ENCODE measurements at regions not wholly inside any gene's neighbourhood (a gene's known extent, or its start where the extent isn't known, plus 50 kb on each side); places are given as distances from the start of the nearest gene placed in this dataset.
"Not testable (repeated sequence)": the region's sequence is repeated elsewhere in the genome, so short reads cannot be mapped to it uniquely, and the experiment has no call there.

DNA sequence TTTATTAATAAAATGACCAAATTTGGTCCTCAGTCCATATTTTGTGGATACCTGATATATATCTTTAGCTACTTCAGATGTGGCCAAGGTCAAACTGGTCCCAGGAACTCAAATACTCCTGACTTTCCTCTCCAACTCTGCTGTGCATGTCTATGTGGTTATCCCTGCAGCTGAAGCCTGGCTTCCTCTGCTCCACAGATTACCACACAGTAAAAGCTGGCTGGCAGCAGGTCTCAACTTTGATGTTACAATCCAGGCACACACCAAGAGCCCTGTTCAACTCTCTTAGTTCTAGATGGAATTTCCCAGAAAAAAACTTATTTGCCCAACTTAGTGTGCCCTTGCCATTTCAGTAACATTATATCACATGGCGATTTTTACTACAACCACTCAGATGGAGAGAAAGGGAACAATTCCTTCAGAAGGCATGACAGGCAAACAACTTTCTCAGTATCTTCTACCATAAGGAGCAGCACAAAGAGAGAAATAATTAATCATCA, 479.5 kb downstream of the PLPP3 start:
- TF ChIP-seq ZFX (IDR thresholded peaks at IDR 0.05; ENCODE audit: borderline replicate concordance) = no peak
- TF ChIP-seq, protein P1, sequence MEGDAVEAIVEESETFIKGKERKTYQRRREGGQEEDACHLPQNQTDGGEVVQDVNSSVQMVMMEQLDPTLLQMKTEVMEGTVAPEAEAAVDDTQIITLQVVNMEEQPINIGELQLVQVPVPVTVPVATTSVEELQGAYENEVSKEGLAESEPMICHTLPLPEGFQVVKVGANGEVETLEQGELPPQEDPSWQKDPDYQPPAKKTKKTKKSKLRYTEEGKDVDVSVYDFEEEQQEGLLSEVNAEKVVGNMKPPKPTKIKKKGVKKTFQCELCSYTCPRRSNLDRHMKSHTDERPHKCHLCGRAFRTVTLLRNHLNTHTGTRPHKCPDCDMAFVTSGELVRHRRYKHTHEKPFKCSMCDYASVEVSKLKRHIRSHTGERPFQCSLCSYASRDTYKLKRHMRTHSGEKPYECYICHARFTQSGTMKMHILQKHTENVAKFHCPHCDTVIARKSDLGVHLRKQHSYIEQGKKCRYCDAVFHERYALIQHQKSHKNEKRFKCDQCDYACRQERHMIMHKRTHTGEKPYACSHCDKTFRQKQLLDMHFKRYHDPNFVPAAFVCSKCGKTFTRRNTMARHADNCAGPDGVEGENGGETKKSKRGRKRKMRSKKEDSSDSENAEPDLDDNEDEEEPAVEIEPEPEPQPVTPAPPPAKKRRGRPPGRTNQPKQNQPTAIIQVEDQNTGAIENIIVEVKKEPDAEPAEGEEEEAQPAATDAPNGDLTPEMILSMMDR (IDR thresholded peaks at IDR 0.05) = no peak
- no peak overlapping the region for H3K27ac ChIP-seq

DNA sequence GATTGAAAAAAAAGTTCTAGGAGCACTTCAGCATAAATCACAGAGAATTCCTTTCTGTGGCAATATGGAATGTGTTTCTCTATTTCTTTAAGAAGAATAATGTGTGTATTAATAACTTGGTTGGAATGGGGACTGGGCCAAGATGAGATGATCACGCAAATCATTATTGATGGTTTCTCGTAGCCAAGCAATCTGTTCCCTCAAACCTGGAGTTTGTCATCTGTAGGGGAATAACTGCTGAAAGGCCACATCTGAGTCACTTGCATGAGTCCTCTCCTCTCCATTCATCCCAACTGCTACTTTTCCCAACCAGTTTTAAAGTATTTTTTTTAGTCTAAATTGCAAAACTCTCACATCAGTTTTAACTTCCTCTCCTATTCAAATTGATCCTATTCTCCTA, 480.4 kb downstream of the PLPP3 start:
- H3K27ac ChIP-seq = no peak overlapping the region

DNA sequence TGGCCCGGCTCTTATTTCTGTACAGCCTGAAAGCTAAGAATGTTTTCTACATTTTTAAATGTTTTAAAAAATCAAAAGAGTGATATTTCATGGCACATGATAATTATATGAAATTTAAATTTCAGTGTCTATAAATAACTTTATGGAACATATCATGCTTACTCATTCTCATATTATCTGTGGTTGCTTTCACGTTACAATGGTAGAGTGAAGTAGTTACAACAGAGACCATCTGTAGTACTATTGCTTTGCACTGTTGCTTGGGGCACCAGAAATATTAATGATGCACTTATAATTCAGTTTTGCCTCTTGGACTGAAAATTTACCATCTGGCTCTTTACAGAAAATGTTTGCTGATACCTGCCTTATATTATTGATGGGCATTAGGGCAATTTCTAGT, 481.6 kb downstream of the PLPP3 start:
- H3K27ac ChIP-seq = no peak overlapping the region
- TF ChIP-seq, protein P1 (IDR thresholded peaks at IDR 0.05) = no peak
- no peak for TF ChIP-seq ZFX (IDR thresholded peaks at IDR 0.05; ENCODE audit: borderline replicate concordance)

More for the DNA sequence above, 480.4 kb downstream of the PLPP3 start:
- TF ChIP-seq, protein P1 (IDR thresholded peaks at IDR 0.05) = no peak
- TF ChIP-seq ZFX (IDR thresholded peaks at IDR 0.05; ENCODE audit: borderline replicate concordance) = no peak

DNA sequence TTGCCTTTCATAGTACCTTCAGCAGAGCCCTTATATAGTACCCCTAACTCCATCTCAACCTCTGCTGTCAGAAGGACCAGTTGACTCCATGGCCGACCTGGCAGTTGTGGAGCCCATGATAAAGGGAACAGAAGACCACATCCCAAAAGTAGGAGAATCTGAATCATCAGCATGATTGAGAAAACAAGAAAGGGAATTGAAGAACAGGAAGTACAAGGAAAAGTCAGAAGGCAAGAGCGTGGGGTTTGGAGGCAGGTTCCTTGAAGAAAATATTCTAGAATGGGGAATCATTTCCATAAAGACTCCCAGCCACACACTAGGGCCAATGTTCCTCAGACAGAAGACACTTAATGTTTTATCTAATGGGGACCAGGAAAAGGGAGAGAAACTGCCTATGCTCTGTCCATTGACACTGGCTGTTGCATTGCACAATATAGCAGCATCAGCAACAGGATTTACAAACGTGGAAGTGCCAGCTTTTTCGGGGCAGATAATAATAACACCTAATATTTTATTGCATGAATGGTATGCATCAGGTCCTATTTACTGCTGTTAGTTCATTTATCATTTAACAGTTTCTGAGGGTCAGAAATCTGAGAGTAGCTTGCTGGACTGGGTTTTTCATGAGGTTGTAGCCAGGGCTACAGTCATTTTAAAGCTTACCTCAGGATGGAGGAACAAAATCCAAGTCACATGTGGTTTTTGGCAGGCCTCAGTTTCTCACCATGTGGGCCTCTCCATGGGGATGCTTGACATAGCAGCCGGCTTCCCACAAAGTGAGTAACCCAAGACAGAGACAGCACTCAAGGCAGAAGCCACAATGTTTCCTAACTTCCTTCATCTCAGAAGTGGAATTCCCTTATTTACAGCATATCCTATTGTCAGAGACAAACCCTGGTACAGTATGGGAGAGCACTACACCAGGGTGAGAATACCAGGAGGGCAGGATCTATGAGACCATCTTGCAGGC, 483.4 kb downstream of the PLPP3 start:
- H3K27ac ChIP-seq = no peak overlapping the region
- TF ChIP-seq, protein P1 (IDR thresholded peaks at IDR 0.05) = no peak

DNA sequence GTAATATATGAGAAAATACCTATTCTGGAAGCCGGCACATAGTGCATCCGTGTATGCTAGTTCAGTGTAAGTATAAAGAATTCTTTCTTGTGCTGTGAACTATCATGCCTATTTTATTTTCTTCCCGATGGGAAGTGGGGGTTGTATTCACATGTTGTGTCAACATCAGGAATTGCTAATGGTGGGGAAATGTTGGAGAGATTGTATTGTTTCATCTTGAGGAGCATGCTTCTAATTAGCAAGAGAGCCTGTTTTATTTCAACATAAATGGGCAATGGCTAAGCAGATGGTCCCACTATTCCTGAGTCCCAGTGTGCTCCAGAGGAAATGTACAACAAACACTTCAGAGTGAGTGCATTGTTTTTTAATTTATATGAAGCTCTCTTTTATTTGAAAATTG, 485.2 kb downstream of the PLPP3 start:
- no peak overlapping the region for H3K27ac ChIP-seq
- TF ChIP-seq, protein P1 (IDR thresholded peaks at IDR 0.05) = no peak
- TF ChIP-seq ZFX (IDR thresholded peaks at IDR 0.05; ENCODE audit: borderline replicate concordance) = no peak

DNA sequence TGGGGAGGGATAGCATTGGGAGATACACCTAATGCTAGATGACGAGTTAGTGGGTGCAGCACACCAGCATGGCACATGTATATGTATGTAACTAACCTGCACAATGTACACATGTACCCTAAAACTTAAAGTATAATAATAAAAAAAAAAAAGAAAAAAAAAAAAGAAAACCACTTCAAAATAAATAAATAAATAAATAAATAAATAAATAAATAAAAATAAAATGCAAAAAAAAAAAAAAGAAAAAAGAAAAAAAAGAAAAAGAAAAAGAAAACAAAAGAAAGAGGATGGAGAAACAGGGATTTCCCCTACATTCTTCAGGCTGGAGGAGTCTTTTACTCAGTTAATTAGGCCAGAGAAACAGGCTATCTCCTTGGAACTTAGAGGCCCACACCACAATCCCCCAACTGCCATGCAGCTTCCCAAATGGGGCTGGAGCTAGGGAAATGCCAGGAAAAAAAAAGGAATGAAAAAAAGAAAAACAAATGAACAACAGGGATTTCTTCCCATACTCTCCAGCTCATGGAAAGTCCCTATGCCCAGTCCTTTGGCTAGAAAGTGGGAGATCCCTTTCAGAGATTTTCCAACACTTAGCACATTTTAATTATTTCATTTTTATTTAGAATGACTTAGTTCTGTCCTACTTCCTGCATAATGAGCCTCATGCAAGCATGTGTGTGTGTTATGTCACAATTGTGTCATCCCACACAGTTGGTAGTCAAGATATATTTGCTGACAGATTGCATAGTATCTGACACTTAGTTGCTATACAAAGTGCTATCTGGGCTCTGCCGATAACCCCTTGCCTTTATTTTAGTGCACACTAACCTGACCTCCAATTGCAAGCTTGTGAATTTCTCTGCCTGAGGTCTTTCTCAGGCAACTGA, 486.4 kb downstream of the PLPP3 start:
- no peak overlapping the region for H3K27ac ChIP-seq
- TF ChIP-seq, protein P1 (IDR thresholded peaks at IDR 0.05) = no peak
- no peak for TF ChIP-seq ZFX (IDR thresholded peaks at IDR 0.05; ENCODE audit: borderline replicate concordance)

DNA sequence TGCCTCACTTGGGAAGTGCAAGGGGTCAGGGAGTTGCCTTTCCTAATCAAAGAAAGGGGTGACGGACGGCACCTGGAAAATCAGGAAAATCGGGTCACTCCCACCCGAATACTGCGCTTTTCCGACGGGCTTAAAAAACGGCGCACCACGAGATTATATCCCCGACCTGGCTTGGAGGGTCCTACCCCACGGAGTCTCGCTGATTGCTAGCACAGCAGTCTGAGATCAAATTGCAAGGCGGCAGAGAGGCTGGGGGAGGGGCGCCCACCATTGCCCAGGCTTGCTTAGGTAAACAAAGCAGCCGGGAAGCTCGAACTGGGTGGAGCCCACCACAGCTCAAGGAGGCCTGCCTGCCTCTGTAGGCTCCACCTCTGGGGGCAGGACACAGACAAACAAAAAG, 489.5 kb downstream of the PLPP3 start:
- H3K27ac ChIP-seq = not testable (repeated sequence)

Measured in 22Rv1 (cell line).